ENCODE measurements at regions not wholly inside any gene's neighbourhood (a gene's known extent, or its start where the extent isn't known, plus 50 kb on each side); places are given as distances from the start of the nearest gene placed in this dataset.

GRCh38 chr2:126836761-126837679 is 61.7 kb upstream of the TEX51 start:
- DNase-seq (ENCODE audit: low read depth), result no peak
- no peak overlapping the region for H3K4me3 ChIP-seq (ENCODE audit: low read depth, low read length)
- no peak for TF ChIP-seq POLR2A (IDR thresholded peaks at IDR 0.05; ENCODE audit: extremely low read depth, insufficient read length)
- no peak for TF ChIP-seq MAX (IDR thresholded peaks at IDR 0.05; ENCODE audit: low read depth, low read length)
- TF ChIP-seq CTCF (IDR thresholded peaks at IDR 0.05; ENCODE audit: low read depth, low read length), result no peak
- TF ChIP-seq MYC (IDR thresholded peaks at IDR 0.05; ENCODE audit: low read depth, low read length), result no peak

GRCh38 chr2:126837966-126838715 is 60.5 kb upstream of the TEX51 start:
- no peak overlapping the region for H3K4me3 ChIP-seq (ENCODE audit: low read depth, low read length)
- TF ChIP-seq POLR2A (IDR thresholded peaks at IDR 0.05; ENCODE audit: extremely low read depth, insufficient read length), result no peak
- no peak for DNase-seq (ENCODE audit: low read depth)

GRCh38 chr2:126838716-126838985 is 60.0 kb upstream of the TEX51 start:
- DNase-seq (ENCODE audit: low read depth), result peak; percentile 71
- TF ChIP-seq MAX (IDR thresholded peaks at IDR 0.05; ENCODE audit: low read depth, low read length) (no peak), POLR2A (IDR thresholded peaks at IDR 0.05; ENCODE audit: extremely low read depth, insufficient read length) (no peak), MYC (IDR thresholded peaks at IDR 0.05; ENCODE audit: low read depth, low read length) (no peak), CTCF (IDR thresholded peaks at IDR 0.05; ENCODE audit: low read depth, low read length) (no peak)
- no peak overlapping the region for H3K4me3 ChIP-seq (ENCODE audit: low read depth, low read length)

GRCh38 chr2:126839796-126840195 is 58.9 kb upstream of the TEX51 start:
- DNase-seq (ENCODE audit: low read depth), result no peak
- H3K4me3 ChIP-seq (ENCODE audit: low read depth, low read length), result no peak overlapping the region
- TF ChIP-seq MAX (IDR thresholded peaks at IDR 0.05; ENCODE audit: low read depth, low read length), result no peak
- TF ChIP-seq POLR2A (IDR thresholded peaks at IDR 0.05; ENCODE audit: extremely low read depth, insufficient read length), result no peak
- TF ChIP-seq CTCF (IDR thresholded peaks at IDR 0.05; ENCODE audit: low read depth, low read length), result no peak
- no peak for TF ChIP-seq MYC (IDR thresholded peaks at IDR 0.05; ENCODE audit: low read depth, low read length)

GRCh38 chr2:126843081-126843480 is 55.6 kb upstream of the TEX51 start:
- TF ChIP-seq MAX (IDR thresholded peaks at IDR 0.05; ENCODE audit: low read depth, low read length) (no peak), POLR2A (IDR thresholded peaks at IDR 0.05; ENCODE audit: extremely low read depth, insufficient read length) (no peak), CTCF (IDR thresholded peaks at IDR 0.05; ENCODE audit: low read depth, low read length) (no peak), MYC (IDR thresholded peaks at IDR 0.05; ENCODE audit: low read depth, low read length) (no peak)
- no peak overlapping the region for H3K4me3 ChIP-seq (ENCODE audit: low read depth, low read length)
- no peak for DNase-seq (ENCODE audit: low read depth)

GRCh38 chr2:126846241-126846640 is 52.4 kb upstream of the TEX51 start:
- no peak for TF ChIP-seq POLR2A (IDR thresholded peaks at IDR 0.05; ENCODE audit: extremely low read depth, insufficient read length)
- TF ChIP-seq CTCF (IDR thresholded peaks at IDR 0.05; ENCODE audit: low read depth, low read length), result no peak
- no peak for TF ChIP-seq MAX (IDR thresholded peaks at IDR 0.05; ENCODE audit: low read depth, low read length)
- no peak for TF ChIP-seq MYC (IDR thresholded peaks at IDR 0.05; ENCODE audit: low read depth, low read length)
- no peak for DNase-seq (ENCODE audit: low read depth)
- no peak overlapping the region for H3K4me3 ChIP-seq (ENCODE audit: low read depth, low read length)
